NCI-H2171 (cell line): ENCODE measurements at regions not wholly inside any gene's neighbourhood (a gene's known extent, or its start where the extent isn't known, plus 50 kb on each side); places are given as distances from the start of the nearest gene placed in this dataset.
"Not testable (repeated sequence)": the region's sequence is repeated elsewhere in the genome, so short reads cannot be mapped to it uniquely, and the experiment has no call there.

Experiments
- DNase-seq: peaks from one replicate; lab custom pipeline; 2025; lab: John Stamatoyannopoulos, UW

- DNase-seq = no peak
Observed at GRCh38 chr5:155116456-155117251, 103.1 kb downstream of the KIF4B start.

GRCh38 chr5:155125551-155126095, 112.1 kb downstream of the KIF4B start:
- DNase-seq = no peak

GRCh38 chr5:155126573-155126972, 113.0 kb downstream of the KIF4B start:
- no peak for DNase-seq

- no peak for DNase-seq
Observed at GRCh38 chr5:155127552-155127951, 114.0 kb downstream of the KIF4B start.

GRCh38 chr5:155128786-155129512, 115.4 kb downstream of the KIF4B start:
- DNase-seq = no peak

- DNase-seq = no peak
Observed at GRCh38 chr5:155129513-155129880, 115.9 kb downstream of the KIF4B start.

- DNase-seq = no peak
Observed at GRCh38 chr5:155134130-155134529, 120.6 kb downstream of the KIF4B start.

- no peak for DNase-seq
Observed at GRCh38 chr5:155136216-155136850, 122.8 kb downstream of the KIF4B start.

- no peak for DNase-seq
Observed at GRCh38 chr5:155137683-155138082, 124.1 kb downstream of the KIF4B start.

- DNase-seq = no peak
Observed at GRCh38 chr5:155140646-155141045, 127.1 kb downstream of the KIF4B start.

- DNase-seq = no peak
Observed at GRCh38 chr5:155144956-155145355, 131.4 kb downstream of the KIF4B start.

GRCh38 chr5:155147222-155147621, 133.7 kb downstream of the KIF4B start:
- no peak for DNase-seq

- no peak for DNase-seq
Observed at GRCh38 chr5:155148694-155149093, 135.1 kb downstream of the KIF4B start.

GRCh38 chr5:155150012-155150411, 136.5 kb downstream of the KIF4B start:
- no peak for DNase-seq

GRCh38 chr5:155154973-155155372, 141.4 kb downstream of the KIF4B start:
- DNase-seq = no peak

- not testable (repeated sequence) for DNase-seq
Observed at GRCh38 chr5:155163084-155163483, 149.5 kb downstream of the KIF4B start.

- DNase-seq = no peak
Observed at GRCh38 chr5:155167736-155168135, 154.2 kb downstream of the KIF4B start.

GRCh38 chr5:155181542-155181941, 168.0 kb downstream of the KIF4B start:
- DNase-seq = no peak

- DNase-seq = no peak
Observed at GRCh38 chr5:155189476-155189875, 175.9 kb downstream of the KIF4B start.

- DNase-seq = no peak
Observed at GRCh38 chr5:155189981-155190380, 176.4 kb downstream of the KIF4B start.

GRCh38 chr5:155193029-155193428, 179.5 kb downstream of the KIF4B start:
- DNase-seq = no peak

GRCh38 chr5:155193483-155194107, 180.0 kb downstream of the KIF4B start:
- DNase-seq = no peak
